Endothelial cell of umbilical vein (primary cell): ENCODE measurements at regions not wholly inside any gene's neighbourhood (a gene's known extent, or its start where the extent isn't known, plus 50 kb on each side); places are given as distances from the start of the nearest gene placed in this dataset.

Experiments used
- POLR2A ChIP-seq: IDR thresholded peaks from 2 replicates; pipeline ENCODE4 v1.6.1; 2012; ENCODE audit warnings: low read depth, mild to moderate bottlenecking, control low read depth, low read length
- TF ChIP-seq, protein P1 (sequence below), 2 donors: IDR thresholded peaks; 1 replicate in 1 of 2; 2 replicates in 1 of 2; pipeline ENCODE4 v1.5.1; 2011; ENCODE audit warnings: low read length in 2 of 2, mild to moderate bottlenecking in 2 of 2, moderate library complexity in 2 of 2, control low read depth in 1 of 2, inconsistent platforms in 1 of 2, low read depth in 1 of 2; ENCODE audit not compliant: insufficient read depth in 1 of 2; ENCODE audit errors: extremely low read depth in 1 of 2

- TF ChIP-seq, protein P1, sequence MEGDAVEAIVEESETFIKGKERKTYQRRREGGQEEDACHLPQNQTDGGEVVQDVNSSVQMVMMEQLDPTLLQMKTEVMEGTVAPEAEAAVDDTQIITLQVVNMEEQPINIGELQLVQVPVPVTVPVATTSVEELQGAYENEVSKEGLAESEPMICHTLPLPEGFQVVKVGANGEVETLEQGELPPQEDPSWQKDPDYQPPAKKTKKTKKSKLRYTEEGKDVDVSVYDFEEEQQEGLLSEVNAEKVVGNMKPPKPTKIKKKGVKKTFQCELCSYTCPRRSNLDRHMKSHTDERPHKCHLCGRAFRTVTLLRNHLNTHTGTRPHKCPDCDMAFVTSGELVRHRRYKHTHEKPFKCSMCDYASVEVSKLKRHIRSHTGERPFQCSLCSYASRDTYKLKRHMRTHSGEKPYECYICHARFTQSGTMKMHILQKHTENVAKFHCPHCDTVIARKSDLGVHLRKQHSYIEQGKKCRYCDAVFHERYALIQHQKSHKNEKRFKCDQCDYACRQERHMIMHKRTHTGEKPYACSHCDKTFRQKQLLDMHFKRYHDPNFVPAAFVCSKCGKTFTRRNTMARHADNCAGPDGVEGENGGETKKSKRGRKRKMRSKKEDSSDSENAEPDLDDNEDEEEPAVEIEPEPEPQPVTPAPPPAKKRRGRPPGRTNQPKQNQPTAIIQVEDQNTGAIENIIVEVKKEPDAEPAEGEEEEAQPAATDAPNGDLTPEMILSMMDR (IDR thresholded peaks at IDR 0.05; ENCODE audit: extremely low read depth in 1 of 2, insufficient read depth in 1 of 2, low read depth in 1 of 2, low read length in 2 of 2): no peak
- TF ChIP-seq POLR2A: no peak
Measured at GRCh38 chr14:94938016-94938415, 168.1 kb upstream of the GSC start.
